ENCODE measurements at regions not wholly inside any gene's neighbourhood (a gene's known extent, or its start where the extent isn't known, plus 50 kb on each side); places are given as distances from the start of the nearest gene placed in this dataset.

DNA sequence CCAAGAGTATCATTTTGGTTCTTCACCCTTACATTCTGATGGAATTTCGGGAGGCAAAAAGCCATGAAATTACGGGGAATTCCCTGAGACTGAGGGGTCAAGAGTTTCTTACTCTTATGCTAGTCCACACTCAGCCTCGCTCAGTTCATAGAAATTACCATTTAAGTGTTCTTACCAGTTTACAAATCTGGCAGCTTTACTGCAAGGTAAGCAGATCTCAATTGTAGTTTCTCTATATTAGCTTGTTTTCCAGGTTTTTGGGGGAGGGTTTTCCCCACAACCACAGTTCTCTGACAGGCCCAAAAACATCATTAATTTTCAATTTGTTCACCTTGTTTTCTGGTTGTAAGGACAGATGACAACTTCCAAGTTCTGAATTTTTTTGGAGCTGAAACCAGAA is 1028.4 kb downstream of the FAM181B start:
- Histone ChIP-seq H3K4me3 (ENCODE audit: low read depth, low read length, poor library complexity, severe bottlenecking) (no peak overlapping the region), H4K20me1 (ENCODE audit: insufficient read depth, low read length) (no peaks in the 10 kb centered on the region), H3K36me3 (ENCODE audit: insufficient read depth, low read length) (no peaks in the 10 kb centered on the region), H3K9me2 (ENCODE audit: insufficient read depth, low read length) (no peaks in the 10 kb centered on the region), H3K4me1 (ENCODE audit: insufficient read depth, low read length, poor library complexity, severe bottlenecking) (no peaks in the 10 kb centered on the region), H2AFZ (ENCODE audit: low read length) (no peak overlapping the region), H3K79me2 (ENCODE audit: insufficient read depth, low read depth, low read length) (no peaks in the 10 kb centered on the region), H3K9me3 (ENCODE audit: low read length) (no peaks in the 10 kb centered on the region), H3K4me2 (ENCODE audit: low read length) (no peak overlapping the region), H3K27ac (ENCODE audit: low read depth, low read length, poor library complexity, severe bottlenecking) (no peak overlapping the region)
- CTCF ChIA-PET (ENCODE audit: unreplicated experiment): no interaction called here
- intact Hi-C loops (cut with micrococcal nuclease; ENCODE audit: unreplicated experiment): no loop called here
- POLR2A ChIA-PET: interaction anchor here (0.7 kb wide), 2 partner anchors 48 to 927 kb away, joined by 3 read pairs; no protein-coding TSS in a partner anchor
- no peak for DNase-seq (ENCODE audit: low spot score)
- TF ChIP-seq EZH2phosphoT487 (IDR thresholded peaks at IDR 0.05; ENCODE audit: borderline replicate concordance, low read depth, low read length): no peak
- TF ChIP-seq, protein P1, sequence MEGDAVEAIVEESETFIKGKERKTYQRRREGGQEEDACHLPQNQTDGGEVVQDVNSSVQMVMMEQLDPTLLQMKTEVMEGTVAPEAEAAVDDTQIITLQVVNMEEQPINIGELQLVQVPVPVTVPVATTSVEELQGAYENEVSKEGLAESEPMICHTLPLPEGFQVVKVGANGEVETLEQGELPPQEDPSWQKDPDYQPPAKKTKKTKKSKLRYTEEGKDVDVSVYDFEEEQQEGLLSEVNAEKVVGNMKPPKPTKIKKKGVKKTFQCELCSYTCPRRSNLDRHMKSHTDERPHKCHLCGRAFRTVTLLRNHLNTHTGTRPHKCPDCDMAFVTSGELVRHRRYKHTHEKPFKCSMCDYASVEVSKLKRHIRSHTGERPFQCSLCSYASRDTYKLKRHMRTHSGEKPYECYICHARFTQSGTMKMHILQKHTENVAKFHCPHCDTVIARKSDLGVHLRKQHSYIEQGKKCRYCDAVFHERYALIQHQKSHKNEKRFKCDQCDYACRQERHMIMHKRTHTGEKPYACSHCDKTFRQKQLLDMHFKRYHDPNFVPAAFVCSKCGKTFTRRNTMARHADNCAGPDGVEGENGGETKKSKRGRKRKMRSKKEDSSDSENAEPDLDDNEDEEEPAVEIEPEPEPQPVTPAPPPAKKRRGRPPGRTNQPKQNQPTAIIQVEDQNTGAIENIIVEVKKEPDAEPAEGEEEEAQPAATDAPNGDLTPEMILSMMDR (conservative IDR thresholded peaks at IDR 0.05; ENCODE audit: low read length): no peak
- BruUV-seq (replicated peaks): no TSS peak

DNA sequence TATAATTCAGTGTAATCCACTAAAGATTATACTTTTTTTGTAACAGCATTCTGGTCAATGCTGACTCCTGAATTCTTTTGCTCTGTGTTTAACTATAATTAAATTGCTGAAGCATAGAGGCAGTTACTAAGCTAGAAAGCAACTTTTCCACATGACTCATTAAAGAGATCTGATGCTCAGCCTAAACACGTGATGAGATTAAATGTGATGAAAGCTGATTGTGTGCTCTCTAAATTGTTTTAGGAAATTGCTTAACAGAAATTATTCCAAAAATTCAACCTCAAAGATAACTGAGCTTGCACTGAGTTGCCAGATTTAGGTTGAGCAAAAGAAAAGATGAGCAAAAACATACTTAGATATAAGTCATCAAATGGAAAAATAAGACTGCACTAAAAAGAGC is 1033.6 kb downstream of the FAM181B start:
- no TSS peak for BruUV-seq (replicated peaks)
- Histone ChIP-seq H3K36me3 (ENCODE audit: insufficient read depth, low read length) (no peaks in the 10 kb centered on the region), H3K9me3 (ENCODE audit: low read length) (no peaks in the 10 kb centered on the region), H2AFZ (ENCODE audit: low read length) (no peak overlapping the region), H4K20me1 (ENCODE audit: insufficient read depth, low read length) (no peaks in the 10 kb centered on the region), H3K79me2 (ENCODE audit: insufficient read depth, low read depth, low read length) (no peaks in the 10 kb centered on the region), H3K4me3 (ENCODE audit: low read depth, low read length, poor library complexity, severe bottlenecking) (no peak overlapping the region), H3K27ac (ENCODE audit: low read depth, low read length, poor library complexity, severe bottlenecking) (no peak overlapping the region), H3K9me2 (ENCODE audit: insufficient read depth, low read length) (no peaks in the 10 kb centered on the region), H3K4me2 (ENCODE audit: low read length) (no peak overlapping the region), H3K4me1 (ENCODE audit: insufficient read depth, low read length, poor library complexity, severe bottlenecking) (no peaks in the 10 kb centered on the region)
- intact Hi-C loops (cut with micrococcal nuclease; ENCODE audit: unreplicated experiment): no loop called here
- ChIA-PET POLR2A (no interaction called here), CTCF (ENCODE audit: unreplicated experiment) (no interaction called here)
- TF ChIP-seq, protein P1 (conservative IDR thresholded peaks at IDR 0.05; ENCODE audit: low read length): no peak
- no peak for TF ChIP-seq EZH2phosphoT487 (IDR thresholded peaks at IDR 0.05; ENCODE audit: borderline replicate concordance, low read depth, low read length)
- no peak for DNase-seq (ENCODE audit: low spot score)

DNA sequence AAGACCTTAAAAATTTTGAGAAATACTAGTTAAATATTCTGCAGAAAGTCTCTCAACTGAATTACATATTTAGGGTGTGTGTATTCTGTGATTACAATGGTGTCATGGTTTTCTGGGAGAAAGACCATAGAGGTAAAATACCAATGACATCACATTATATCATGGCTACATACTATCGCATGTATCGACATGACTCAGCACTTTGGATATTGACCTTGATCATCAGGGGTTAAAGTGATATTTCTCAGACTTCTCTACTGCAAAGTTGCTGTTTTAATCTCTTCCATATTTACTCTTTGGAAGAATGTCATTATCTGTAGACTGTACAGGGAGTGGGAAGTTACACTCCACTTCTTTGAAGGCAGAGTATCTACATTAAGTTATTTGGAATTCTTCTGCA is 1046.6 kb downstream of the FAM181B start:
- H3K4me1 ChIP-seq (ENCODE audit: insufficient read depth, low read length, poor library complexity, severe bottlenecking): no peaks in the 10 kb centered on the region

More for the DNA sequence above, 1046.6 kb downstream of the FAM181B start:
- Histone ChIP-seq H3K36me3 (ENCODE audit: insufficient read depth, low read length) (no peaks in the 10 kb centered on the region), H3K4me3 (ENCODE audit: low read depth, low read length, poor library complexity, severe bottlenecking) (no peak overlapping the region), H4K20me1 (ENCODE audit: insufficient read depth, low read length) (no peaks in the 10 kb centered on the region), H2AFZ (ENCODE audit: low read length) (no peak overlapping the region), H3K27ac (ENCODE audit: low read depth, low read length, poor library complexity, severe bottlenecking) (no peak overlapping the region), H3K4me2 (ENCODE audit: low read length) (no peak overlapping the region), H3K79me2 (ENCODE audit: insufficient read depth, low read depth, low read length) (no peaks in the 10 kb centered on the region), H3K9me3 (ENCODE audit: low read length) (no peaks in the 10 kb centered on the region), H3K9me2 (ENCODE audit: insufficient read depth, low read length) (no peaks in the 10 kb centered on the region)
- no peak for DNase-seq (ENCODE audit: low spot score)
- BruUV-seq (replicated peaks): no TSS peak
- ChIA-PET POLR2A (interaction anchor here (0.6 kb wide), 1 partner anchor 10 kb away, joined by 3 read pairs; no protein-coding TSS in a partner anchor), CTCF (ENCODE audit: unreplicated experiment) (no interaction called here)
- TF ChIP-seq EZH2phosphoT487 (IDR thresholded peaks at IDR 0.05; ENCODE audit: borderline replicate concordance, low read depth, low read length): no peak
- TF ChIP-seq, protein P1 (conservative IDR thresholded peaks at IDR 0.05; ENCODE audit: low read length): no peak
- intact Hi-C loops (cut with micrococcal nuclease; ENCODE audit: unreplicated experiment): no loop called here
